GM18873 (cell line): ENCODE measurements at regions not wholly inside any gene's neighbourhood (a gene's known extent, or its start where the extent isn't known, plus 50 kb on each side); places are given as distances from the start of the nearest gene placed in this dataset.

Source experiments
- ATAC-seq: cut with Tn5 transposase; IDR thresholded peaks from one replicate; pipeline ENCODE4 v1.9.1; 2021; ENCODE audit warnings: mild to moderate bottlenecking, moderate library complexity, moderate number of reproducible peaks; ENCODE audit not compliant: unreplicated experiment, low FRiP score

GRCh38 chr10:88058750-88059149 is 195.3 kb downstream of the PTEN start:
- no peak for ATAC-seq

DNA sequence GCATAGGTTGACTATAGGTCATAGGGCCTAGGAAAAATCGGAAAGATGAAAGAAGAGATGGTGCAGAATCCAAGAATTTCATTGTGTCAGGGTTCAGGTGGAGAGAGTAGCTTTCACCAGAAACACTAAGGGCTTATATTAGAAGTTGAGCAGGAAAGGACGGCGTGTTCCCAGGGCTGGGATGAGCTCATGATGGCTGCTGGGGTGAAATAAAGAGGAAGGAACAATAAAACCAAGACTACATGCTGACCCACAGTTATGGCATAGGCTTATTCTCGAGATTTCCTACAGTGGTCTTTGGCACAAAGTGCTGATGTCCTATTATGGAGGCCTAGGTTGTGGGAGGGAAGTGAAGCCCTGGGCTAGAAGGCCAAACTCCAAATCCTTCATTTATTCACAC is 195.8 kb downstream of the PTEN start:
- ATAC-seq, result no peak

DNA sequence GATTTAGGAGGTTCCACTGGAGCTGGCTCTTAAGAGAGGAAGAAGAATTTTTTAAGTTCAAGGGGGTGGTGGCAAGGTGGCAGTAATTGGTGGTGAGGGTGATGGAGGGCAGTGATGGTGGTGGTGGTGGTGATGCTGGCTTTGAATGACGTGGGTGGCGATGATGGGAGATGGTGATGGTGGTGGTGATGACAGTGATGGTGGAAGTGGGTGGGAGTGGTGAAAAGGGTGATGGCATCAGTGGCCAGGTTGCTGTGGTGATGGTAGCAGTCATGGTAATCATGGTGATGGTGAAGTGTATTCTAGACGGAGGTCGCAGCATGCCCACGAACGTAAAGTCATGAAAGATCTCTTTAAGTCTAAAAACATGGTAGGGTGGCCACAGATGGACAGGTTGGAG is 197.3 kb downstream of the PTEN start:
- no peak for ATAC-seq

GRCh38 chr10:88062385-88062784 is 199.0 kb downstream of the PTEN start:
- no peak for ATAC-seq

- no peak for ATAC-seq
These were observed 199.5 kb downstream of the PTEN start for GRCh38 chr10:88062798-88063472.

GRCh38 chr10:88063861-88064557 is 200.6 kb downstream of the PTEN start:
- no peak for ATAC-seq

GRCh38 chr10:88064608-88065382 is 201.4 kb downstream of the PTEN start:
- peak; percentile 51 for ATAC-seq

DNA sequence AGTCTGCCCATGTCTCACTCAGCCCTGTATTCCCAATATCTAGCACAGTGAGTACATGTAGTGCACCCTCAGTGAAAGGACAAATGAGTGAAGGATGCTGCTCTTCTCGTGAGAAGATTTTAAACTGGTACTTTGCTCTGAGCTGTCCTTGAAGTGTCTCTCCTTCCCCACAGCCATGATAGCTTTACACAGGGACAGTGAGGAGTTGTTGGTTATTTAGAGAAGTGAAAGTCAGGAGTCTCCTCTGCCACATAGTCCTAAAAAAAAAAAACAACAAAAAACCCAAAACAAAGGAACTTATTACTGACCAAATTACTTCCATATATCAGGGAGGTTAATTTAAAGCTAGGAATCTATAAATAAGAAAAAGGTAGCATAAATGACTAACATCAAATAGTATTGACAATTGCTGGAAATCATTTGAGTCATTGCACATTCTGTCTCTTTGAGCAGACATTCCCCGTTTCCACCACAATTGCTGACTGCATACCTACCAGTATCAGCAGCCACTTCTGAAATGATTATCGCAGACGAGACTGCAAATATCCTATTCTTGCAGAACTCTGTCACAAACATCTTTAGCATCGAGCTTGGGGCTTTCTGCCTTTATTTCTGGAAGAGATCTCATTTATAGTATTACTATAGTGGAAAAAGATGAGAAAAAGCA is 202.1 kb downstream of the PTEN start:
- no peak for ATAC-seq

GRCh38 chr10:88066319-88066718 is 202.9 kb downstream of the PTEN start:
- ATAC-seq, result no peak

- no peak for ATAC-seq
These were observed 203.5 kb downstream of the PTEN start for GRCh38 chr10:88066876-88067275.

DNA sequence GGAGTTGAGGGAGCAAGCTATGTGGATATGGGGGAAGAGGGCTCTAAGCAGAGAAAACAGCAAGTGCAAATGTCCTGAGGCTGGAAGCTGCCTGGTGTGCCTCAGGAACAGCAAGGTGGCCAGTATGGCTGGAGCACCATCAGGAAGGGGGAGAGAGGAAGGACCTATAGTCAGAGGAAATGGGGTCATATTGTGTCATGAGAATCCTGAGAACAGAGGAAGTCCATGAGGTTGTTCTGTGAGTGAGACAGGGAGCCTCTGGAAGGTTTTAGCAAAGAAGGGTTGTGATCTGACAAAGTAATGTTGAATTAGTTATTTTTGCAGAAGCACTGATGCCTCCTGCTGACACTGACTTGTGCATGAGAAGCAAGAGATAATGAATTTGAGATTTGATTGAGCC is 204.3 kb downstream of the PTEN start:
- ATAC-seq, result no peak

DNA sequence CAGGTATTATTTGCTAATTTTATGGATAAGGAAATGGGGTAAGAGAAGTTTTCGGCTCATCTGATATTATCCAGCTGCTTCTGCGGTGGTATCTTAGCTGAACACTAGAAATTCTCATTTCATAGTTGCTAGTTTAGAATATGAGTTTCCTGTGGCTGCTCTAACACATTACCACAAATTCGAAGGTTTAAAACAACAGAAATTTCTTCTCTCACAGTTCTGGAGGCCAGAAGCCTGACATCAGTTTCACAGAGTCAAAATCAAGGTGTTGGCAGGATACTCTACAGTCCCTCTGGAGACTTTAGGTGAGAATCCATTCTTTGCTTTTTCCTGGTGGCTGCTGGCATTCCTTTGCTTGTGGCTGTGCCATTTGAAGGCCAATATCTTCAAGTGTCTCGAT is 205.9 kb downstream of the PTEN start:
- no peak for ATAC-seq

DNA sequence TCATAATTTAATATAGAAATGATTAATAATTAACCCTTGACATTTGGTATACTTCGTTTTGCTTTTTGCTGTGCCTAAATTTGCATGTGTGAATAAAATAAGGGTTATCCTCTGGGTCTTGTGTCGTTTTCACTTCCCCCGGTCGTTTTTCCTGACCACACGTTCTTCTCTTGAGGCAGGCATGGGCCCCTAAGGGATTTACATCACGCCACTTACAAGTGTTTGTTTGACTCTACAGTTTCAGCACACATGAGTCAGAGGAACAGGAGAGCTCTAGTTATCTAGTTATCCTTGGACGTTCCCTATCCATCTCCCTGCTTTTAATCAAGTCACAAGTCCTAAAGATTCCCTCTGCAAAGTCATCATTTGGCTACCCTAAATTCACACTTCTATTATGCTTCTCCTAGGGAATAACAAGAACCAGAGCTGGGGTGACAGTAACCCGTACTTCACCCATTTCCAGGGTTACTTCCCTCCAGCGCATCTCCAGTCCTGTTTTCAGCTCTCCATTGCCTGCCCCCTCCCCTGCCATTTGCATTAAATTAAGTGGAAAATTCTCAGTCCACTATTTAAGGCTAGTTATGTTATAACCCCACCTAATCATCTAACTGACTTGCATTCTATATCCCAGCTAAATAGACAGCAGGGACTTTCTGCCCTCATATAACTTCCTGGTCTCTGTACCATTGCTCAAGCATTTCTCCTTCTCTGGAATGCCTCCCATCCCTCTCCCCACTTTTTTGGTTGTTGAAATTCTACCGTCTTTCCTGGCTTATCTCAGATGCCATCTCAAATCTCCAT is 206.9 kb downstream of the PTEN start:
- ATAC-seq, result no peak

DNA sequence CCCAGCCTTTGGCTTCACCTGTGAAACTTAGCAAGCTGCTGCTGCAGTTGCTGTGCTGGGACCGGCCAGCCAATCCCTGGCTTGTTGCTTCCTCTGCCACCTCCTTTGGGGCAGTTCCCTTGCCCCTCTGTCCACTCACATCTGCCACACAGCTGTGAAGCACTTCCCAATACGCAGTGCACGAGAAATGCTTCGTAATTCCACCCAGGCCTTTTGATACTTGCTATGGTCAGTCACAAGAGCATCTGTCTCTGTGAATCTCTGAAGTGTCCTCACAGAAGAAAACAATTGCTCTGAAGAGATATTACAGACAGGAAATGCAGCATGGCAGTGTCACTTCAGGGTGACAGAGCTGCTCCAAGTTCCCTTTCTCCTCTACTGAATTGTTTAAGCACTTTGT is 208.5 kb downstream of the PTEN start:
- no peak for ATAC-seq

DNA sequence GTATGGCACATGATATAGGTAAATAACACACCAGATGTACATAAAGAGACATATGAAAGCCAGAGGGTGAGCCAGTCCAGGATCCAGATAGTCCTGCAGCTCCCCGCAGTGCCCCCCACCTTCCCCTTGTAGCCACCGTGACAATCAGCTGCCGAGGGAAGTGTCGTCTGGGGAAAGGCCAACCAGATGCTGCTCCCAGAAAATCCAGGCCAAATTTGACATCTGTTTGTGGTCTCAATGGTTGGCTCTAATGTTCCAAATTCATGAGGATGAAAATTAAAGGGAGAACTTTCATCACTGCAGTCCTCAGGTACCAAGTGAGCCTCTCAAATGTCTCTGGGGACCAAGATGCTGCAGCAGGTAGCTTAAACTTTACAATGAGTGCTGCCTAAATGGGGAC is 210.3 kb downstream of the PTEN start:
- no peak for ATAC-seq

- no peak for ATAC-seq
These were observed 211.5 kb downstream of the PTEN start for GRCh38 chr10:88074971-88075370.

GRCh38 chr10:88076027-88076880 is 212.8 kb downstream of the PTEN start:
- no peak for ATAC-seq

GRCh38 chr10:88077977-88078376 is 214.6 kb downstream of the PTEN start:
- no peak for ATAC-seq

DNA sequence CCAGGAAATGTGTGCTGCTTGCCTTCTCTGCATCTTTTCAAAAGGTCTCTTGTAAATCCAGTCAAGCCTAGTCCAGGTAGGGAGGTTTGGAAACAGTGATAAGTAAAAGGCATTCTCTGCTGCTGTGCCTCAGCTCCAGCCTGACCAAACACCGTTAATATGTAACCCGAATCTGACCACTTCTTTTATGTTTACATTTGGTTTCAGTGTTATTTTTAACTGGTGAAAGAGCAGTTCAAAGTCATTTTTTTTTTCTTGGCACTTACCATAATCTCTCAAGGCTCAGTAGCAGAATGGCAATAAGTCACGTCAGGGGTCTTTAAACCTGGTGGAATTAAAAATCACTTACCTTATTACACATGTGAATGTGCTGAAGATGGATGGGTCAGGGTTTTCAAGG is 216.8 kb downstream of the PTEN start:
- peak; percentile 48 for ATAC-seq
